ENCODE measurements at regions not wholly inside any gene's neighbourhood (a gene's known extent, or its start where the extent isn't known, plus 50 kb on each side); places are given as distances from the start of the nearest gene placed in this dataset.

DNA sequence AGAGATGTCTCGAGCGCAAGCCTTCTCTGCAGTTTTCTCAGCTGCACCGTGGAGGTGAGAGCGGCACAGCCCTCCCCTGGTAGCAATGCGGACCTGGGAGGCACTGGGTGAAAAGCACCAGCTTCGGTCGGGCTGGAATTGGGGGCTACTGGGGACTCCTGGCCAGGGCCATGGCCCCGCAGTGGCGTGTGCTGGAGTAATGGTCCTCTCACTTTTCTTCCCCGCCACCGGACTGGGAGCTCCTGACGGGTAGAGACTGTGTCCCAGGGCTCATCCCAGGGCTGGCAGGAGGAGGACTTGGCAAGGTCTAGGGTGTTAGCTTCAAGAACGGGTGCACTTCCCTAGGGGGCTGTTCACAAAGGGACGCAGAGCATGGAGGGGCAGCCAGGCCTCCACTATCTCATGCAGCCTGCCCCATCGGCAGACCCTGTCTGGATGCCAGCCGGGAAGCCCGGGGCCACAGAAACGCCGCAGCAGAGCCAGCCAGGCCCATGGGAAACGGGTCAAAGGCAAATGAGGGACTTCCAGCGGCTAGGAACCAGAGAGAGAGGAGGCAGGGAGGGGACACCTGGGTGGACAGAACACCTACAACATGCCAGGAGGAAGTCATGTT is 92.6 kb upstream of the MVB12B start:
- Histone ChIP-seq H3K36me3 (ENCODE audit: control insufficient read depth, low read length) (no peaks in the 10 kb centered on the region), H3K9me2 (replicated peaks; ENCODE audit: control insufficient read depth, low read length) (no peaks in the 10 kb centered on the region), H3K4me1 (ENCODE audit: control insufficient read depth, low read length) (no peaks in the 10 kb centered on the region), H3K4me2 (ENCODE audit: low read length) (no peak overlapping the region), H3K9me3 (ENCODE audit: control insufficient read depth, insufficient read depth, low read length) (no peaks in the 10 kb centered on the region), H4K20me1 (ENCODE audit: control insufficient read depth, insufficient read depth, low read depth, low read length) (no peaks in the 10 kb centered on the region), H3K4me3 (ENCODE audit: low read length) (no peak overlapping the region), H3K27me3 (ENCODE audit: control insufficient read depth, low read length) (peaks cover 7% of the 10 kb centered on the region; the same call in 1 of the 2 replicates), H3F3A (ENCODE audit: control insufficient read depth, insufficient read depth) (no peaks in the 10 kb centered on the region), H3K79me2 (ENCODE audit: control insufficient read depth, low read length) (no peaks in the 10 kb centered on the region), H3K27ac (ENCODE audit: low read depth, low read length) (no peak overlapping the region)
- TF ChIP-seq EZH2phosphoT487 (IDR thresholded peaks at IDR 0.05; ENCODE audit: borderline replicate concordance, low read length): no peak
- TF ChIP-seq, protein P1, sequence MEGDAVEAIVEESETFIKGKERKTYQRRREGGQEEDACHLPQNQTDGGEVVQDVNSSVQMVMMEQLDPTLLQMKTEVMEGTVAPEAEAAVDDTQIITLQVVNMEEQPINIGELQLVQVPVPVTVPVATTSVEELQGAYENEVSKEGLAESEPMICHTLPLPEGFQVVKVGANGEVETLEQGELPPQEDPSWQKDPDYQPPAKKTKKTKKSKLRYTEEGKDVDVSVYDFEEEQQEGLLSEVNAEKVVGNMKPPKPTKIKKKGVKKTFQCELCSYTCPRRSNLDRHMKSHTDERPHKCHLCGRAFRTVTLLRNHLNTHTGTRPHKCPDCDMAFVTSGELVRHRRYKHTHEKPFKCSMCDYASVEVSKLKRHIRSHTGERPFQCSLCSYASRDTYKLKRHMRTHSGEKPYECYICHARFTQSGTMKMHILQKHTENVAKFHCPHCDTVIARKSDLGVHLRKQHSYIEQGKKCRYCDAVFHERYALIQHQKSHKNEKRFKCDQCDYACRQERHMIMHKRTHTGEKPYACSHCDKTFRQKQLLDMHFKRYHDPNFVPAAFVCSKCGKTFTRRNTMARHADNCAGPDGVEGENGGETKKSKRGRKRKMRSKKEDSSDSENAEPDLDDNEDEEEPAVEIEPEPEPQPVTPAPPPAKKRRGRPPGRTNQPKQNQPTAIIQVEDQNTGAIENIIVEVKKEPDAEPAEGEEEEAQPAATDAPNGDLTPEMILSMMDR (IDR thresholded peaks at IDR 0.05; ENCODE audit: low read depth, low read length, poor library complexity, severe bottlenecking): no peak

DNA sequence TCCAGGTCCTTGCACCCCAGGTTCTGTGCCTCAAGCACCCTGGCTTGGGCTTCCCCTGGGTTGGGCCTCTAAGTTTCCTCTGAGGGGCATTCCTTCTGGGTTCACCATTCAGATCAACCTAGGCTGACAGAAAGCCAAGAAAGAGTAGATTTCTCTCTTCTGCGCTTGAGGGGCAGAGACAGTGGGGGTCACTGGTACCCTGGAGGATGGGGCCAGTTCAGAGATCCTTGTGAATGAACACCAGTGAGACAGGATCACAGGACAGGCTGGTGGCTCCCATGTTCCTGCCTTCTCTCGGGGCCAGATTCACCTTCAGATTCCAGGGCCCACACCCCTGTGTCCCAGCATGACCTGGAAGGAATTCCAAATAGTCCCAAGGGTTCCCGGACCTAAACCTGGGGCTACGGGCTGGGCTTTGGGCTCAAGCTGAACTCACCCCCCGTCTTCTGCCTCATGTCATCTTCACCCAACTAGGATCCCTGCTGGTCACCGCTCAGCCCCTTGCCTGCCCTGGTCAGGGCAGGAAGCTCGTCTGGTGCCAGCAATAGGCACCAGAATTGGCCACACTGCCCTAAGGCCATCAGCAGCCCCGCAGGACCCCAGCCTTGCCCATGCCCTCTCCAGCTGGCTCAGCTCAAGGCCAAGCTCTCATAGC is 91.8 kb upstream of the MVB12B start:
- TF ChIP-seq, protein P1 (IDR thresholded peaks at IDR 0.05; ENCODE audit: low read depth, low read length, poor library complexity, severe bottlenecking): no peak
- no peak for TF ChIP-seq EZH2phosphoT487 (IDR thresholded peaks at IDR 0.05; ENCODE audit: borderline replicate concordance, low read length)
- no peak overlapping the region for H3K27ac ChIP-seq (ENCODE audit: low read depth, low read length)
- no peak overlapping the region for H3K4me2 ChIP-seq (ENCODE audit: low read length)
- H3F3A ChIP-seq (ENCODE audit: control insufficient read depth, insufficient read depth): no peaks in the 10 kb centered on the region
- no peaks in the 10 kb centered on the region for H4K20me1 ChIP-seq (ENCODE audit: control insufficient read depth, insufficient read depth, low read depth, low read length)
- H3K9me3 ChIP-seq (ENCODE audit: control insufficient read depth, insufficient read depth, low read length): no peaks in the 10 kb centered on the region
- H3K79me2 ChIP-seq (ENCODE audit: control insufficient read depth, low read length): no peaks in the 10 kb centered on the region
- H3K4me3 ChIP-seq (ENCODE audit: low read length): no peak overlapping the region
- no peaks in the 10 kb centered on the region for H3K36me3 ChIP-seq (ENCODE audit: control insufficient read depth, low read length)
- no peaks in the 10 kb centered on the region for H3K9me2 ChIP-seq (replicated peaks; ENCODE audit: control insufficient read depth, low read length)
- no peaks in the 10 kb centered on the region for H3K4me1 ChIP-seq (ENCODE audit: control insufficient read depth, low read length)
- peaks cover 7% of the 10 kb centered on the region; the same call in 1 of the 2 replicates for H3K27me3 ChIP-seq (ENCODE audit: control insufficient read depth, low read length)

DNA sequence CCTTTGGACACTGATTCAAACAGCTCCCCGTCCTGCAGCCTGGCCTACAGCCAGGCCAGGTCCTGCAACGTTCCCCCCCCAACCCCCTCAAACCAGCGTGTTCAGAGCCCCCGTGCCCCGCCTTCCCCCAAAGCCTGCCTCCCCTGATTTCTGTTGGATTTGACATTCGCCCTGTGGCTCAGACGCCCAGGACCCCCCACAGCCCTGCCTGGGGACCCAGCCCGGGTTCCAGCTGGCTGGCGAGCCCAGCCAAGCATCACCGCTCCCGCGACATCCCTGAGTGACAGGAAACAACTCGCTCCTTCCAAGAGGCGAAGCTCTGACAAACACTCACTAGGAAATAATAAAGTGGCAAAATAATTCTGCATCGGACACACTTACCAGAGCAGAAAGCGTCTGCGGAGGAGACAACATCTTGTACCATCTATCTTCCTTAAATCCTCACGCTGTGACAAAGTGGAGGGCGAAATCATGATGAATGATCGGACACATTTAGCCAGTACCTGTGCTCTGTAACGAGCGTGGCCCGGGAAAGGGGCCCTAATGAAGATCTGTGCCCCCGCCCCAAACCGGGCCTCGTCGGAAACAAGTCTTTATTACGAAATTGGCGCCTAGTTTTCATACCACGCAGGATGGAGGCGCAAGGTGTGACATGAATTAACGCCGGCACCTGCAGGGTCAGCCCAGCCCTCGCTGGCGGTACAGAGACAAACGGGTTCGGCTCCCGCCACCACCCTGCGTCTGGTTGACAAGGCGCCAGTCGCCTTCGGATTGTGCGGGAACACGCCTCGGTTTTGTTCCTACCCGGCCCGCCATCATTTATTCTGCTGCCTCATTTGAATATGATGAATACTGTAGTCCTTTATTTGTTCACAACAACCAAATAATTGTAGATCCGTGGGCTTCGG is 91.0 kb upstream of the MVB12B start:
- Histone ChIP-seq H3K79me2 (ENCODE audit: control insufficient read depth, low read length) (no peaks in the 10 kb centered on the region), H3K27ac (ENCODE audit: low read depth, low read length) (no peak overlapping the region), H4K20me1 (ENCODE audit: control insufficient read depth, insufficient read depth, low read depth, low read length) (no peaks in the 10 kb centered on the region), H3K4me2 (ENCODE audit: low read length) (no peak overlapping the region), H3K9me3 (ENCODE audit: control insufficient read depth, insufficient read depth, low read length) (no peaks in the 10 kb centered on the region), H3K4me3 (ENCODE audit: low read length) (no peak overlapping the region), H3K4me1 (ENCODE audit: control insufficient read depth, low read length) (no peaks in the 10 kb centered on the region), H3F3A (ENCODE audit: control insufficient read depth, insufficient read depth) (no peaks in the 10 kb centered on the region), H3K36me3 (ENCODE audit: control insufficient read depth, low read length) (no peaks in the 10 kb centered on the region), H3K9me2 (replicated peaks; ENCODE audit: control insufficient read depth, low read length) (no peaks in the 10 kb centered on the region), H3K27me3 (ENCODE audit: control insufficient read depth, low read length) (peaks cover 7% of the 10 kb centered on the region; the same call in 1 of the 2 replicates)
- no peak for TF ChIP-seq EZH2phosphoT487 (IDR thresholded peaks at IDR 0.05; ENCODE audit: borderline replicate concordance, low read length)
- TF ChIP-seq, protein P1 (IDR thresholded peaks at IDR 0.05; ENCODE audit: low read depth, low read length, poor library complexity, severe bottlenecking): no peak

Data from DOHH2 (cell line).